ENCODE measurements at regions not wholly inside any gene's neighbourhood (a gene's known extent, or its start where the extent isn't known, plus 50 kb on each side); places are given as distances from the start of the nearest gene placed in this dataset.

DNA sequence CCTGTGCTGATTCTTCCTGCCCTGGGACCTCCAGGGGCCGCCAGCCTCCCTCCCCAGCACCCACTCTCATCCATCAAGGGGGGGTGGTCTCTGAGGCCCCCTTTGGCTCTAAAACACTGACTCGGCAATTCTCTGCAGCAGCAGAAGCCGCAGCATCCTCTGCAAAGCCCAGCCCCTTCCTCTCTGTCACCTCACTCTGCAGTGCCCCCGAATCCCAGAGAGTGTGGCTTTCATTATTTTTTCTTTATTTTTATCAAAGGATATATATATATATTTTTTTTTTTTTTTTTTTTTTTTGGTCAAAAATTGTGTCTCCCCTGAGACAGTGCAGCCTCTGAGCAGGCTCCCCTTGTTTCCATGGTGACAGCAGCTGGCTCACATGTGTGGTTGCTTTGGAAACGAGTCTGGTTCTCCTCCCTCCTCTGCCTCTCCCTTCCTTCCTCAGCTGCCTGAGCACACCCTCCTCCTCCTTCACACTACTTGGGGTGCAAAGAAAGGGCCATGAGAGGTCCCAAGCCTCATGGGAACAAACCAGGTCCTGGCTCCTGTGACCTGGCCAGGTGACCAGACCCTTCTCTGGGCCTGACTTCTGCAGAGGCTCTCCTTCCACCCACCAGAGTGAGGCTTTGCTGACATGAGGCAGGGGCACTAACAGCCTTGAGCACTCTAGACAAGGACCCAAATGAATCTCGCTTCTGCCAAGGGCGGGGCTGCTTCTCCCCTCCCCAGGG is 100.5 kb downstream of the LRRC74A start:
- TF ChIP-seq GATA1 (IDR thresholded peaks at IDR 0.05; ENCODE audit: low read depth, low read length) (no peak), POLR2A (IDR thresholded peaks at IDR 0.05; ENCODE audit: low read length) (no peak)
- peak in 1 of 2 experiments; percentile 13 for DNase-seq

DNA sequence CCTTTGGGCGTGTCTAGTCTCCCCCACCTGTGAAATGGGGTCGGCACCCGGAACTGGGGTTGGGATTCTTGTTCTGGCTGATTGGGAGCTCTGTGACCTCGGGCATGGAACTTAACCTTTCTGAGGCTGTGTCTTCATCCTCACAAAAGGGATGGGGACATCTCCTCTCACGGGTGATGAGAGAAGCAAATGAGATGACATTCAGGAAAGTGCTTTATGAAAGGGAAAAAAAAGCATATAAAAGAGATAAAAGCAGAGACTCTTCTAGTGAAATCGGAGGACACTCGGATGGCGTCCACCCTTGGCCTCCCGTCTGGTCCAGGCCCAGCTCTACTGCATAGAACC is 98.9 kb downstream of the LRRC74A start:
- DNase-seq = no peak
- TF ChIP-seq POLR2A (IDR thresholded peaks at IDR 0.05; ENCODE audit: low read length) (no peak), GATA1 (IDR thresholded peaks at IDR 0.05; ENCODE audit: low read depth, low read length) (no peak)

DNA sequence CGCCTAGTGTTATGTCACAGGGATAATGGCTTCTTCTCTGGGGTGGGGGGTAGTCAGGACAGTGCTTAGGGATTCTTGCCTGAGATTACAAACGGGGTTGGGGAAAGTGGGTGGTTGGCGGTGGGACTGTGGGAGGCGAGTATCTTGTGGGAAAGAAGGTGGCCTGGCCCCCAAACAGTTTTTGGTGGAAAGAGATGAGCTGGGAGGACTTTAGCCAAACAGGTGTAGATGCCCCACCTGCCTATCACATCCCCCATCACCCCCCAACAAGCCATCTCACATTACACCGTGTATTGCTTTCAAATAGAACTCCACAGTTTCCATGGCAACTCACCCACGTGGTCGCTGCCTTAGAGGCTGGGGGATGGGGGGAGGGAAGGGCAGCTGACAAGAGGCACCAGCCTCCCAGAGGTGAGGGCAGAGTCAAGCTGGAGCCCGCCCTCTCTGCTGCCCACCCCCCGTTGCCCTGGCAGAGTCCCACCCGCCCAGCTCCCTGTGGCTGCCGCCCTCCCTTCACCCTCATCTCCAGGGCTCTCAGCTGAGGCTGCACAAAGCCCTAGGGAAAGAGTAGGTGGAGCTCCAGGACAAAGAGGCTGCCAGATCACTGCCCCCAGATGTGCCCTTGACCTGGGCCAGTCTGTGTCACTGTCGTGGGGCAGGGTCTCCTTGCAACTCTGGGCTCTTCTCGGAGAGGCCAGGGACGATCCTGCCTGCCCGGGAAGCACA is 98.3 kb downstream of the LRRC74A start:
- DNase-seq = no peak
- TF ChIP-seq POLR2A (IDR thresholded peaks at IDR 0.05; ENCODE audit: low read length) = no peak
- TF ChIP-seq GATA1 (IDR thresholded peaks at IDR 0.05; ENCODE audit: low read depth, low read length) = no peak

DNA sequence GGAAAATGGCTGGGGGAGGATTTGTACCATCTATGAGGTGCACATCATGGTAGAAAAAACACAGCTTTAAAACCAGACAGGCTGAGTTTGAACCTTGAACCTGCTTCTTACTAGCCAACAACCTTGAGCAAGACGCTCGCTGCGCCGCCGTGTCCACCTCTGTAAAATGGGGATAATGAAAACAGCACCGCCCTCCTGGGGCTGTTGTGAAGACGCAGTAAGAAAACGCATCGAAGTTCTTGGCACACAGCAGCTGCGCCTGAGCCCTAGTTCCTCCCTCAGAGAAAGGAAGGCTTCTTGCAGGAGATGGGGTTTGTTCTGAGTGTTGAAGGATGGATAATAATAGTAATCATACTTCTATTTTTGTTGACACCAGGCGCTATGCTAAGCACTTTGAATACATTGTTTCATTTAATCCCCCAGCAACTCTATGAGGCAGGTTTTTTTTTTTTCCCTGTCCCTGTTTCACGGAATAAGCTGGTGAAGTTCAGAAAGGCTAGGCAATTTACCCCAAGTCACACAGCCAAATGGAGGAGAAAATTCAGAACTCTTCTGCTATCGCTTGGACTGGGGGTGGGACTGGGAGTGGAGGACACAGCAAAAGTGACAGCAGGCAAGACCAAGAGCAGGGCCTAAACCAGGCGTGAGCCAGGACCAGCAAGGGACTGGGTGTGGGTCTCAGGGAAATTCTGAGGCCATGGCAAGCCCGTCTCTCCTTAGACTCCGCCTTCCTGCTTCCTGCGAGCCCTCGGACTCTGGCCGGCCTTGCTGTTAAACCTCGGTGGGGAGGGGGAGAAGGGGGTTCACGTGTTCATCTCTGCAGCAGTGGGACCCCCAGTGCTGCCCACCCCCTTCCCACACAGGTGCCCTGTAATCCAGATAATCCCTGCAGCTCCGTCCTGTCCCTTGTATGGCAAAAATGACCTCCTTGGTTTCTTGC is 97.5 kb downstream of the LRRC74A start:
- TF ChIP-seq POLR2A (IDR thresholded peaks at IDR 0.05; ENCODE audit: low read length) (no peak), GATA1 (IDR thresholded peaks at IDR 0.05; ENCODE audit: low read depth, low read length) (no peak)
- no peak for DNase-seq

DNA sequence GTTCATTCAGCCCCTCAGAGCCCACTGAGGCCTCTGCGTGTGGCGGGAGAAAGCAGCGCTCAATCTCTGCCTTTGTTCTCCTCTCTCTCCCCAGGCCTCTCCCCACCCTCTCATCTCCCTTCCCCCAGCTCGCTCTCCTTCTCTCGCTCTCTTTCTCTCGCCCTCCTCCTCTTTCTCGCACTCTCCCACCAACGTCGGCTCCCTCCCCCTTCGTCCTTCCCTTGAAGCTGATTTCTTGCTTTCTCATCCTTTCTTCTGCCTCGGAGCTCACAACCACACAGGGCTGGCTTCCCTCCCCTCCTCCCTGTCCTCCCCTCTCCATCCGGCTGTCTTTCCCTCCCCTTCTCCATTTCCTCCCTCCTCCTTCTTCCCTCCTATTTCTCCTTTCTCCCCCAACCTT is 96.4 kb downstream of the LRRC74A start:
- TF ChIP-seq POLR2A (IDR thresholded peaks at IDR 0.05; ENCODE audit: low read length) (no peak), GATA1 (IDR thresholded peaks at IDR 0.05; ENCODE audit: low read depth, low read length) (no peak)
- no peak for DNase-seq

DNA sequence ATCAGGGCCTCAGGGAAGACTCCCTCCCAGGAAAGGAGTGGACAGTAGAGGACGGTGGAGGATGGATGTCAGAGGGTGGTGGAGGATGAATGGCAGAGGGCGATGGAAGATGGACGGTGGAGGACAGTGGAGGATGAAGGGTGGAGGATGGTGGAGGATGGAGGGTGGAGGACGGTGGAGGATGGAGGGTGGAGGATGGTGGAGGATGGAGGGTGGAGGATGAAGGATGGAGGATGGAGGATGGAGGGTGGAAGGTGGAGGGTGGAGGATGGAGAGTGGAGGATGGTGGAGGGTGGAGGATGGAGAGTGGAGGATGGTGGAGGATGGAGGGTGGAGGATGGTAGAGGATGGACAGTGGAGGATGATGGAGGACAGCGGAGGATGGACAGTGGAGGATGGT is 95.9 kb downstream of the LRRC74A start:
- no peak for DNase-seq
- no peak for TF ChIP-seq GATA1 (IDR thresholded peaks at IDR 0.05; ENCODE audit: low read depth, low read length)
- TF ChIP-seq POLR2A (IDR thresholded peaks at IDR 0.05; ENCODE audit: low read length) = no peak

DNA sequence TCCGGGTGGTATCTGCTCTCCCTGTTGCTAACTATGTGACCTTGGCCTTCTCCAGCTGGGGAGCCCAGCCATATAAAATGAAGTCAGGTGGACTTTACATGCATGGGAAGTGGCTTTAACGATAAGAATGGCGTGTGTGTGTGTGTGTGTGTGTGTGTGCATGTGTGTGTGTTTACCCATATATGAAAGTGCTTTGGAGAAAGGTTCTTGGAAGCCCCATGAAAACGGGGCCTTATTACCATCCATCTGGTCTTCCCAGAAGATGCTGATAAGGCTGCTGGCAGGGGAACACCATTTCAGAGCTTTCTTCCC is 94.8 kb downstream of the LRRC74A start:
- TF ChIP-seq POLR2A (IDR thresholded peaks at IDR 0.05; ENCODE audit: low read length) (no peak), GATA1 (IDR thresholded peaks at IDR 0.05; ENCODE audit: low read depth, low read length) (no peak)
- DNase-seq = no peak

DNA sequence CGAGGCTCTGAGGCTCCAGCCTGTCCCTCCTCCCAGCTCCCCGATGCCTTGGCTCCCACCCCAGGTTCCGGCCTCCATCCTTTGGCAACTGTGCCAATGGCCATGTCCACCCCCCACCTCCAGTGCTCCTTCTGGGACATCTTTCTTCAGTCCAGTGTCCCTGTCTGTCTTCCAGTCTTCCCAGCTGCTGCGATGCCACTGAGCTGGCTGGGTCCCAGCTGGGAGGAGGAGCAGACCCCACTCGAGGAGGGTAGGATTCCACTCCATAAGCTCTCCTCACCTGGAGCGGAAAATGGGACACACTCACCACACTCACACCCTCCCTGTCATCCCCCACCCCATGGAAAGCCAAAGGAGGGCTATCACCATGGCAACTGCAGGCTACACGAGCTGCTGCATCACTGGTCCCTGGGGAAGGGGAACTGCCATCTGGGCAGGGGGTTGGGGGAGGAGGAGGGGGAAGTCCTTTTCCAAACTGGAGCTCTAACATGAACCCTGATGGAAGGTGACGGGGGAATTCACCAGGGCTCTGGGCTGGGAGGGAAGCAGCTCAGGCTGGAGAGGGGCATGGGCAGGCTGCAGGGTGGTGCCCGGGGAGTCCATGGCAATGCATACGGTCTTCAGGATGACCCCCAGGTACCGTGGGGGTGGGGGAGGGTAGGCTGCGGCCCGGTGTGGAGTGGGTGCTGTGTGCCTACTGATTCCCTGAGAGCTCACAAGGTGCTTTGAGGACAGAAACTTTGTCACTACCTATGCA is 94.3 kb downstream of the LRRC74A start:
- DNase-seq = no peak
- no peak for TF ChIP-seq GATA1 (IDR thresholded peaks at IDR 0.05; ENCODE audit: low read depth, low read length)
- TF ChIP-seq POLR2A (IDR thresholded peaks at IDR 0.05; ENCODE audit: low read length) = no peak

DNA sequence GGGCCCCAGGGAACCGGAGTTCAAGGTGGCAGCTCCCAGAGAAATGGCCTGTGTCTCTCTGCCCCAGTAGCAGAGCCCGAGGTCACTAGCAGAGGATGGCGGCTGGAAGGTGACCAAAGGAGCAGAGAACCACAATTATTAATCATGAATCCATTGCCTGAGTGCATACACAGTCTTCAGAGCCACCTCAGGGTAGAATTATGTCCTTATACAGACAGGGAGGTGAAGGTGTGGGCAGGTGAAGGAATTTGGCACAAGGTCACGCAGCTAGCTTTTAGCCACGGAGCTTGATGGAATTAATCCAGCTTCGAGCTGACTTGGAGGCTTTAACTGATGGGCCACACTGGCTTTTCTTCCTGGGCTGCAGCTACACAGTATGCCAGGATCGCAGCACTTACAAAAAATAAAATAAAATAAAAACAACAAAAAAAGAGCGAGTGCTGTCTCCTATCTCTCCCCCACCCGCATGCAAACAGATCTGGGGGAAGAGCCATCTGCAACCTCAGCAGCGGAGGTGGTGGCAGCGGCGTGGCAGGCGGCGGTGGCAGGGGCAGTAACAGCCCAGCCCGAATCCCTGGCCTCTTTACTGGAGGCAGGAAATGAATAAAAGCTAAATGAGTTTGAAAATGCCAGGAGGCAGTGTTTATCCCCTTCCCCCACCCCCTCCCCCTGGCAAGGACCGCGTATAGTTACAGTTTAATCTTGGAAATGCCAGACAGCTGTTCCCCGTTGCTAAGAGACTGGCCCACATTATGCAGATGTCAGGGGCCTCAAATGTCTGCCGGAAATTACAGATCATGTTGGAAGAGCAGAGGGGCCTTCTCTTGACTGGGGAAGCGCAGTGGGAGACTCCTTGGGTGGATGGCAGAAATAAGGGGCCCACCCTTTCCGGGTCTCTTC is 93.5 kb downstream of the LRRC74A start:
- peak; percentile 10 to 53 for DNase-seq
- TF ChIP-seq GATA1 (IDR thresholded peaks at IDR 0.05; ENCODE audit: low read depth, low read length) (no peak), POLR2A (IDR thresholded peaks at IDR 0.05; ENCODE audit: low read length) (no peak)

All from erythroblast (primary cell).